ACHN (cell line): ENCODE measurements at regions not wholly inside any gene's neighbourhood (a gene's known extent, or its start where the extent isn't known, plus 50 kb on each side); places are given as distances from the start of the nearest gene placed in this dataset.
"Not testable (repeated sequence)": the region's sequence is repeated elsewhere in the genome, so short reads cannot be mapped to it uniquely, and the experiment has no call there.

Source experiments
- DNase-seq: peaks from one replicate; pipeline ENCODE4 v3.0.0-alpha.2; 2015
- in situ Hi-C: cut with HindIII; loops from 2 replicates; pipeline ENCODE4 v1.10.0; 2017; ENCODE audit warnings: low sequenced_read_pairs, low pct_ligation_motif_present, low pct_unique_long_range_greater_than_20kb

- DNase-seq: no peak
- in situ Hi-C loops: no loop called here
These were observed 322.2 kb upstream of the RBMS3 start for GRCh38 chr3:28958656-28959055.

GRCh38 chr3:28971156-28971555 is 309.7 kb upstream of the RBMS3 start:
- DNase-seq: no peak
- in situ Hi-C loops: no loop called here

- in situ Hi-C loops: no loop called here
- no peak for DNase-seq
These were observed 307.9 kb upstream of the RBMS3 start for GRCh38 chr3:28972921-28973320.

GRCh38 chr3:28973609-28974008 is 307.3 kb upstream of the RBMS3 start:
- in situ Hi-C loops: no loop called here
- DNase-seq: no peak

GRCh38 chr3:28978092-28978491 is 302.8 kb upstream of the RBMS3 start:
- DNase-seq: no peak
- in situ Hi-C loops: no loop called here

GRCh38 chr3:28980131-28980530 is 300.7 kb upstream of the RBMS3 start:
- DNase-seq: no peak
- in situ Hi-C loops: no loop called here

GRCh38 chr3:28980631-28981030 is 300.2 kb upstream of the RBMS3 start:
- DNase-seq: no peak
- in situ Hi-C loops: no loop called here

- in situ Hi-C loops: no loop called here
These were observed 298.0 kb upstream of the RBMS3 start for GRCh38 chr3:28982906-28983305.

GRCh38 chr3:28986922-28987321 is 293.9 kb upstream of the RBMS3 start:
- in situ Hi-C loops: no loop called here
- no peak for DNase-seq

More at GRCh38 chr3:28982906-28983305, 298.0 kb upstream of the RBMS3 start:
- DNase-seq: no peak

- in situ Hi-C loops: no loop called here
- no peak for DNase-seq
These were observed 291.2 kb upstream of the RBMS3 start for GRCh38 chr3:28989646-28990089.

- no peak for DNase-seq
- in situ Hi-C loops: no loop called here
These were observed 286.5 kb upstream of the RBMS3 start for GRCh38 chr3:28994161-28994905.

- DNase-seq: no peak
- in situ Hi-C loops: no loop called here
These were observed 275.8 kb upstream of the RBMS3 start for GRCh38 chr3:29004885-29005599.

GRCh38 chr3:29005862-29006261 is 275.0 kb upstream of the RBMS3 start:
- no peak for DNase-seq
- in situ Hi-C loops: no loop called here

- in situ Hi-C loops: no loop called here
- no peak for DNase-seq
These were observed 269.4 kb upstream of the RBMS3 start for GRCh38 chr3:29011441-29011840.

- no peak for DNase-seq
- in situ Hi-C loops: no loop called here
These were observed 268.9 kb upstream of the RBMS3 start for GRCh38 chr3:29011966-29012365.

GRCh38 chr3:29022976-29023375 is 257.9 kb upstream of the RBMS3 start:
- in situ Hi-C loops: no loop called here

GRCh38 chr3:29026286-29026685 is 254.6 kb upstream of the RBMS3 start:
- DNase-seq: no peak
- in situ Hi-C loops: no loop called here

More at GRCh38 chr3:29022976-29023375, 257.9 kb upstream of the RBMS3 start:
- DNase-seq: no peak

GRCh38 chr3:29026959-29027358 is 253.9 kb upstream of the RBMS3 start:
- in situ Hi-C loops: no loop called here
- DNase-seq: no peak

GRCh38 chr3:29031175-29031574 is 249.7 kb upstream of the RBMS3 start:
- DNase-seq, in situ Hi-C loops: not testable (repeated sequence)

- no peak for DNase-seq
- in situ Hi-C loops: no loop called here
These were observed 247.4 kb upstream of the RBMS3 start for GRCh38 chr3:29033511-29033910.
